Endodermal cell (in vitro differentiated cells): ENCODE measurements at regions not wholly inside any gene's neighbourhood (a gene's known extent, or its start where the extent isn't known, plus 50 kb on each side); places are given as distances from the start of the nearest gene placed in this dataset.

Experiments used
- DNase-seq: peaks from one replicate; pipeline ENCODE4 v3.0.0-alpha.2; 2017
- H3K27ac ChIP-seq: 2 replicates; pipeline ENCODE4 v1.5.1; 2013; ENCODE audit warnings: mild to moderate bottlenecking, low read depth, low read length, moderate library complexity
- H3K27me3 ChIP-seq: 2 replicates; pipeline ENCODE4 v1.6.1; 2013; ENCODE audit warnings: mild to moderate bottlenecking, low read length, moderate library complexity; ENCODE audit not compliant: insufficient read depth, control insufficient read depth, poor library complexity, severe bottlenecking
- H3K36me3 ChIP-seq: 2 replicates; pipeline ENCODE4 v1.7.0; 2013; ENCODE audit warnings: mild to moderate bottlenecking, low read length, moderate library complexity; ENCODE audit not compliant: control insufficient read depth, insufficient read depth
- H3K4me1 ChIP-seq: one replicate; pipeline ENCODE4 v1.7.0; 2013; ENCODE audit warnings: low read length; ENCODE audit not compliant: control insufficient read depth, insufficient read depth
- H3K4me3 ChIP-seq: 2 replicates; pipeline ENCODE4 v1.5.1; 2013; ENCODE audit warnings: mild to moderate bottlenecking, low read length, moderate library complexity
- H3K9ac ChIP-seq: 2 replicates; pipeline ENCODE4 v1.6.1; 2013; ENCODE audit warnings: mild to moderate bottlenecking, low read length, moderate library complexity; ENCODE audit not compliant: poor library complexity, severe bottlenecking; ENCODE audit errors: extremely low read depth
- H3K9me3 ChIP-seq: 2 replicates; pipeline ENCODE4 v1.6.1; 2013; ENCODE audit warnings: mild to moderate bottlenecking, low read length, moderate library complexity; ENCODE audit not compliant: control insufficient read depth
- H3K27ac Mint-ChIP-seq: 2 replicates; pipeline ENCODE4 v1.8.0; 2020; ENCODE audit warnings: mixed read lengths
- H3K27me3 Mint-ChIP-seq: 2 replicates; pipeline ENCODE4 v1.8.0; 2021; ENCODE audit warnings: mild to moderate bottlenecking, mixed read lengths; ENCODE audit not compliant: insufficient read depth
- H3K36me3 Mint-ChIP-seq: 2 replicates; pipeline ENCODE4 v1.8.0; 2020; ENCODE audit warnings: low read depth, mixed read lengths
- H3K4me1 Mint-ChIP-seq: 2 replicates; pipeline ENCODE4 v1.8.0; 2020; ENCODE audit warnings: mixed read lengths
- H3K4me3 Mint-ChIP-seq: 2 replicates; pipeline ENCODE4 v1.8.0; 2020; ENCODE audit warnings: mild to moderate bottlenecking, moderate library complexity, mixed read lengths
- H3K9me3 Mint-ChIP-seq: 2 replicates; pipeline ENCODE4 v1.8.0; 2020; ENCODE audit warnings: mild to moderate bottlenecking, mixed read lengths
- CTCF ChIP-seq: fragments of 200-600 bp; sonication (generic); conservative IDR thresholded peaks from 2 replicates; pipeline ENCODE4 v1.5.0; 2021; ENCODE audit warnings: antibody characterized with exemption, mild to moderate bottlenecking
- WGBS, 2 experiments: methylation state at CpG; one replicate each; pipeline versions ENCODE4 v1.1.5 to v1.1.7; 2013; ENCODE audit warnings: missing lambda C conversion rate in 2 of 2, mixed read lengths in 1 of 2; ENCODE audit not compliant: insufficient coverage in 1 of 2, insufficient read length in 1 of 2; 5-methylcytosine and 5-hydroxymethylcytosine counted together

DNA sequence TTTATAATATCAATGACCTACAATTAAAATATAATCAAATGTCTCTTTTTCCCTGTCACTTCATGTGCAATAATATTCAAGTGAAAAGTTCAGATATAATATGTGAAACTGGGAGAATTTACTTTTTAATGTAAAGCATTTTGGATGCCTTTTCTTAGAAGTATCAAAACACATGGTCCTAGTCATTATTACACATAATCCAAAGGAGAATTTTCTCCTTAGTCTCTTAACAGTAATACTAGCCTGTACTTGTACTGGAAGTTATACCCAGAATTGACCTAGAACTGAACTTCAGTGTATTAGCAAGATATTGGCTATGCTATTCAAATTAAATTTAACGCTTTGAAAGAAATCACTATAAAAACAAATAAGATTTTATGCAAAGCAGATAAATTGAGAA lies 842.6 kb upstream of the MANEA start:
- Mint-ChIP-seq H3K4me1 (no peaks in the 10 kb centered on the region), H3K36me3 (no peaks in the 10 kb centered on the region), H3K27me3 (no peaks in the 10 kb centered on the region), H3K27ac (no peak overlapping the region), H3K9me3 (peaks cover 2% of the 10 kb centered on the region), H3K4me3 (no peak overlapping the region)
- Histone ChIP-seq H3K4me1 (no peaks in the 10 kb centered on the region), H3K27ac (no peak overlapping the region), H3K9ac (no peak overlapping the region), H3K4me3 (no peak overlapping the region), H3K36me3 (no peaks in the 10 kb centered on the region), H3K27me3 (no peaks in the 10 kb centered on the region), H3K9me3 (no peaks in the 10 kb centered on the region)
- 100% methylated on average over 1 of the region's 1 CpG; no CpG with 5 or more reads in 1 of the 2 experiments for WGBS, 2 experiments
- TF ChIP-seq CTCF: no peak
- no peak for DNase-seq

- Mint-ChIP-seq H3K4me3 (no peak overlapping the region), H3K27me3 (no peaks in the 10 kb centered on the region), H3K36me3 (peaks cover 5% of the 10 kb centered on the region), H3K9me3 (peaks cover 12% of the 10 kb centered on the region), H3K27ac (no peak overlapping the region), H3K4me1 (no peaks in the 10 kb centered on the region)
- no peak overlapping the region for H3K9ac ChIP-seq
- peaks cover 4% of the 10 kb centered on the region for H3K9me3 ChIP-seq
- DNase-seq: peak; percentile 58
- no peaks in the 10 kb centered on the region for H3K27me3 ChIP-seq
- no peaks in the 10 kb centered on the region for H3K36me3 ChIP-seq
- no peaks in the 10 kb centered on the region for H3K4me1 ChIP-seq
- no peak overlapping the region for H3K27ac ChIP-seq
- WGBS, 2 experiments: 95 to 96% methylated on average over 4 to 5 of the region's 7 CpGs
- no peak overlapping the region for H3K4me3 ChIP-seq
- peak; percentile 66 for TF ChIP-seq CTCF
Observed at GRCh38 chr6:94733066-94733465, 844.3 kb upstream of the MANEA start.

- H3K27ac ChIP-seq: no peak overlapping the region
- no peaks in the 10 kb centered on the region for H3K27me3 Mint-ChIP-seq
- no peak overlapping the region for H3K9ac ChIP-seq
- no peak overlapping the region for H3K4me3 ChIP-seq
- DNase-seq: no peak
- H3K9me3 ChIP-seq: peaks cover 18% of the 10 kb centered on the region
- H3K27ac Mint-ChIP-seq: no peak overlapping the region
- H3K9me3 Mint-ChIP-seq: peaks cover 37% of the 10 kb centered on the region
- H3K27me3 ChIP-seq: no peaks in the 10 kb centered on the region
- TF ChIP-seq CTCF: no peak
- H3K4me3 Mint-ChIP-seq: no peak overlapping the region
- H3K36me3 Mint-ChIP-seq: peaks cover 10% of the 10 kb centered on the region
- no peaks in the 10 kb centered on the region for H3K4me1 Mint-ChIP-seq
- H3K4me1 ChIP-seq: no peaks in the 10 kb centered on the region
- no peaks in the 10 kb centered on the region for H3K36me3 ChIP-seq
Observed at GRCh38 chr6:94727710-94728109, 849.6 kb upstream of the MANEA start.
